WTC11 (cell line): ENCODE measurements at regions not wholly inside any gene's neighbourhood (a gene's known extent, or its start where the extent isn't known, plus 50 kb on each side); places are given as distances from the start of the nearest gene placed in this dataset.

Experiments
- ATAC-seq: fragments of 200-7000 bp; cut with Tn5 transposase; 2 replicates; pipeline ENCODE4 v1.10.0; 2021; ENCODE audit warnings: mild to moderate bottlenecking, moderate library complexity
- CTCF ChIA-PET: fragments of 300-600 bp; sonication (Branson Sonifier 250); formaldehyde crosslinking; loops from one replicate; lab custom pipeline; 2021; ENCODE audit warnings: antibody characterized with exemption; lab: Charles Lee
- POLR2A ChIA-PET: fragments of 350-600 bp; sonication (Branson Sonifier 250); formaldehyde crosslinking; loops from one replicate; lab custom pipeline; 2021; ENCODE audit warnings: antibody characterized with exemption; lab: Charles Lee
- DNase-seq: peaks from one replicate; pipeline ENCODE4 v3.0.0; 2021; ENCODE audit warnings: low spot score
- H3K27ac Mint-ChIP-seq: 2 replicates; pipeline ENCODE4 v1.8.0; 2021; ENCODE audit warnings: mixed read lengths
- H3K27me3 Mint-ChIP-seq: 2 replicates; pipeline ENCODE4 v1.8.0; 2021; ENCODE audit warnings: low read depth, mild to moderate bottlenecking, moderate library complexity, mixed read lengths
- H3K36me3 Mint-ChIP-seq: 2 replicates; pipeline ENCODE4 v1.8.0; 2021; ENCODE audit warnings: mixed read lengths
- H3K4me1 Mint-ChIP-seq: 2 replicates; pipeline ENCODE4 v1.8.0; 2022; ENCODE audit warnings: mixed read lengths
- H3K4me3 Mint-ChIP-seq: 2 replicates; pipeline ENCODE4 v1.8.0; 2021; ENCODE audit warnings: mild to moderate bottlenecking, moderate library complexity, mixed read lengths
- H3K9me3 Mint-ChIP-seq: 2 replicates; pipeline ENCODE4 v1.8.0; 2021; ENCODE audit warnings: mixed read lengths
- EMX1 ChIP-seq: fragments of 250-450 bp; sonication (Bioruptor Pico); IDR thresholded peaks from 2 replicates; pipeline ENCODE4 v1.8.0; 2021; ENCODE audit warnings: mild to moderate bottlenecking
- GABPB1 ChIP-seq: sonication (generic); formaldehyde crosslinking; IDR thresholded peaks from 2 replicates; pipeline ENCODE4 v1.8.1; 2023; ENCODE audit warnings: mild to moderate bottlenecking, missing genetic modification reagents
- GTF2I ChIP-seq: fragments of 250-450 bp; sonication (Bioruptor Pico); conservative IDR thresholded peaks from 2 replicates; pipeline ENCODE4 v1.4.0; 2021; ENCODE audit warnings: mild to moderate bottlenecking
- MYBL2 ChIP-seq: sonication (generic); formaldehyde crosslinking; IDR thresholded peaks from 2 replicates; pipeline ENCODE4 v1.8.1; 2023; ENCODE audit warnings: mild to moderate bottlenecking, moderate library complexity, missing genetic modification reagents
- OVOL2 ChIP-seq: fragments of 250-450 bp; sonication (Bioruptor Pico); IDR thresholded peaks from 2 replicates; pipeline ENCODE4 v1.9.0; 2021; ENCODE audit warnings: mild to moderate bottlenecking, borderline replicate concordance
- SMAD4 ChIP-seq: sonication (generic); formaldehyde crosslinking; IDR thresholded peaks from 2 replicates; pipeline ENCODE4 v1.8.0; 2022; ENCODE audit warnings: mild to moderate bottlenecking, missing genetic modification reagents
- SP1 ChIP-seq: sonication (generic); formaldehyde crosslinking; conservative IDR thresholded peaks from 2 replicates; pipeline ENCODE4 v1.8.1; 2022; ENCODE audit warnings: missing genetic modification reagents
- TEAD1 ChIP-seq: sonication (generic); formaldehyde crosslinking; IDR thresholded peaks from 2 replicates; pipeline ENCODE4 v1.8.0; 2022; ENCODE audit warnings: mild to moderate bottlenecking, missing genetic modification reagents
- TEAD4 ChIP-seq: sonication (generic); formaldehyde crosslinking; IDR thresholded peaks from 2 replicates; pipeline ENCODE4 v1.8.0; 2022; ENCODE audit warnings: mild to moderate bottlenecking, missing genetic modification reagents
- ZNF121 ChIP-seq: sonication (generic); formaldehyde crosslinking; IDR thresholded peaks from 2 replicates; pipeline ENCODE4 v1.8.0; 2023; ENCODE audit warnings: missing genetic modification reagents
- ZNF219 ChIP-seq: sonication (generic); formaldehyde crosslinking; IDR thresholded peaks from 2 replicates; pipeline ENCODE4 v1.8.0; 2023; ENCODE audit warnings: missing genetic modification reagents, mild to moderate bottlenecking, borderline replicate concordance
- ZNF416 ChIP-seq: fragments of 250-450 bp; sonication (Bioruptor Pico); IDR thresholded peaks from 2 replicates; pipeline ENCODE4 v1.9.0; 2021; ENCODE audit warnings: mild to moderate bottlenecking, inconsistent platforms
- TF ChIP-seq, protein P1 (sequence below): sonication (generic); formaldehyde crosslinking; IDR thresholded peaks from 2 replicates; pipeline ENCODE4 v1.8.0; 2022; ENCODE audit warnings: mild to moderate bottlenecking, missing genetic modification reagents
- TF ChIP-seq, protein P2 (sequence below): sonication (generic); formaldehyde crosslinking; IDR thresholded peaks from 2 replicates; pipeline ENCODE4 v1.8.1; 2023; ENCODE audit warnings: mild to moderate bottlenecking, missing genetic modification reagents, borderline replicate concordance
- TF ChIP-seq, protein P3 (sequence below): fragments of 250-450 bp; sonication (Bioruptor Pico); IDR thresholded peaks from 2 replicates; pipeline ENCODE4 v1.8.0; 2021; ENCODE audit warnings: mild to moderate bottlenecking
- TF ChIP-seq, protein P4 (sequence below): sonication (generic); formaldehyde crosslinking; IDR thresholded peaks from 2 replicates; pipeline ENCODE4 v1.8.0; 2022; ENCODE audit warnings: mild to moderate bottlenecking, missing genetic modification reagents
- TF ChIP-seq, protein P5 (sequence below): sonication (generic); formaldehyde crosslinking; IDR thresholded peaks from 2 replicates; pipeline ENCODE4 v1.8.1; 2023; ENCODE audit warnings: mild to moderate bottlenecking, missing genetic modification reagents, moderate library complexity
- TF ChIP-seq, protein P6 (sequence below): sonication (generic); formaldehyde crosslinking; IDR thresholded peaks from 2 replicates; pipeline ENCODE4 v1.8.0; 2023; ENCODE audit warnings: missing genetic modification reagents, mild to moderate bottlenecking, borderline replicate concordance
- TF ChIP-seq, protein P7 (sequence below): sonication (generic); formaldehyde crosslinking; IDR thresholded peaks from 2 replicates; pipeline ENCODE4 v1.8.1; 2022; ENCODE audit warnings: low read depth, missing genetic modification reagents, borderline replicate concordance

DNA sequence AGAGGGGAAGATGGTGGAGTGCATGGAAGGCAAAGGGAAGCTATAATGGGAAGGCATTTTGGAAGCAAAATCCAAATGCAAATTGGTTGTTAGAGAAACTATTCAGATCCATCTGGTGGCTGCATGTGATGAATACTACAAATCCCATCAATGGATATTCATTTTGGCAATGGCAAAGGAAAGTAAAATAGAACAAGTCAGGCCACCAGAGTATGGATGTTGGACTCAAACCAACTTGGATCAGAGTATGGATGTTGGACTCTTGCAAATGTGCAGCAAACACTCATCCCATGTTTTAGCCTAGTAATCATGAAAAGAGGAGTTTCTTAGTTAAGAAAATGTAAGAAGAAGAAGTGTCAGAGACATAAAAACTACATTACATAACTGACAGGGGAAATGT lies 289.6 kb upstream of the DAB1 start:
- H3K4me3 Mint-ChIP-seq: no peak overlapping the region
- no peaks in the 10 kb centered on the region for H3K27me3 Mint-ChIP-seq
- H3K9me3 Mint-ChIP-seq: no peaks in the 10 kb centered on the region
- ChIA-PET CTCF (no interaction called here), POLR2A (no interaction called here)
- no peaks in the 10 kb centered on the region for H3K36me3 Mint-ChIP-seq
- DNase-seq (no peak), ATAC-seq (no peak)
- H3K4me1 Mint-ChIP-seq: peaks cover 14% of the 10 kb centered on the region
- TF ChIP-seq, protein P1, sequence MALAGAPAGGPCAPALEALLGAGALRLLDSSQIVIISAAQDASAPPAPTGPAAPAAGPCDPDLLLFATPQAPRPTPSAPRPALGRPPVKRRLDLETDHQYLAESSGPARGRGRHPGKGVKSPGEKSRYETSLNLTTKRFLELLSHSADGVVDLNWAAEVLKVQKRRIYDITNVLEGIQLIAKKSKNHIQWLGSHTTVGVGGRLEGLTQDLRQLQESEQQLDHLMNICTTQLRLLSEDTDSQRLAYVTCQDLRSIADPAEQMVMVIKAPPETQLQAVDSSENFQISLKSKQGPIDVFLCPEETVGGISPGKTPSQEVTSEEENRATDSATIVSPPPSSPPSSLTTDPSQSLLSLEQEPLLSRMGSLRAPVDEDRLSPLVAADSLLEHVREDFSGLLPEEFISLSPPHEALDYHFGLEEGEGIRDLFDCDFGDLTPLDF: no peak
- TF ChIP-seq, protein P2, sequence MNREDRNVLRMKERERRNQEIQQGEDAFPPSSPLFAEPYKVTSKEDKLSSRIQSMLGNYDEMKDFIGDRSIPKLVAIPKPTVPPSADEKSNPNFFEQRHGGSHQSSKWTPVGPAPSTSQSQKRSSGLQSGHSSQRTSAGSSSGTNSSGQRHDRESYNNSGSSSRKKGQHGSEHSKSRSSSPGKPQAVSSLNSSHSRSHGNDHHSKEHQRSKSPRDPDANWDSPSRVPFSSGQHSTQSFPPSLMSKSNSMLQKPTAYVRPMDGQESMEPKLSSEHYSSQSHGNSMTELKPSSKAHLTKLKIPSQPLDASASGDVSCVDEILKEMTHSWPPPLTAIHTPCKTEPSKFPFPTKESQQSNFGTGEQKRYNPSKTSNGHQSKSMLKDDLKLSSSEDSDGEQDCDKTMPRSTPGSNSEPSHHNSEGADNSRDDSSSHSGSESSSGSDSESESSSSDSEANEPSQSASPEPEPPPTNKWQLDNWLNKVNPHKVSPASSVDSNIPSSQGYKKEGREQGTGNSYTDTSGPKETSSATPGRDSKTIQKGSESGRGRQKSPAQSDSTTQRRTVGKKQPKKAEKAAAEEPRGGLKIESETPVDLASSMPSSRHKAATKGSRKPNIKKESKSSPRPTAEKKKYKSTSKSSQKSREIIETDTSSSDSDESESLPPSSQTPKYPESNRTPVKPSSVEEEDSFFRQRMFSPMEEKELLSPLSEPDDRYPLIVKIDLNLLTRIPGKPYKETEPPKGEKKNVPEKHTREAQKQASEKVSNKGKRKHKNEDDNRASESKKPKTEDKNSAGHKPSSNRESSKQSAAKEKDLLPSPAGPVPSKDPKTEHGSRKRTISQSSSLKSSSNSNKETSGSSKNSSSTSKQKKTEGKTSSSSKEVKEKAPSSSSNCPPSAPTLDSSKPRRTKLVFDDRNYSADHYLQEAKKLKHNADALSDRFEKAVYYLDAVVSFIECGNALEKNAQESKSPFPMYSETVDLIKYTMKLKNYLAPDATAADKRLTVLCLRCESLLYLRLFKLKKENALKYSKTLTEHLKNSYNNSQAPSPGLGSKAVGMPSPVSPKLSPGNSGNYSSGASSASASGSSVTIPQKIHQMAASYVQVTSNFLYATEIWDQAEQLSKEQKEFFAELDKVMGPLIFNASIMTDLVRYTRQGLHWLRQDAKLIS (CRISPR knock-in tag): no peak
- no peak for TF ChIP-seq TEAD4 (CRISPR knock-in tag)
- no peak for TF ChIP-seq MYBL2
- TF ChIP-seq GABPB1: no peak
- TF ChIP-seq OVOL2 (CRISPR knock-in tag): no peak
- TF ChIP-seq SMAD4: no peak
- no peak overlapping the region for H3K27ac Mint-ChIP-seq

DNA sequence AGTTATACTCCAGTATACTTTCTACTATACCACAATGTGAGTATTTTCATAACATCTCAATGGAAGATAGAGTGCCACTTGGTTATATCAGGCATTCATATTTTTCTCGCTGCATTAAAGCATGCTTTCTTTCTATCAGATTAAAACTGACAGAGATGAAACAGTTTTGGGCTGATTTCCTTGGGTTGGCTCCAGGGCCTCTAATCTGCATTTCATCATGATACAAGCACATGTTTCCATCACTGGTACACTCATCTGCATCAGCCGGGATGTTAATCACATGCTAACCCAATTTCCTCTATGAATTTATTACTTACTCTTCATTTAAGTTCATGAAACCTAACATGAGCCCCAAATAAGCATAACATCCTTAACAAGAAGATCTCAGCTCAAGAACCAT lies 289.0 kb upstream of the DAB1 start:
- Mint-ChIP-seq H3K9me3 (no peaks in the 10 kb centered on the region), H3K36me3 (no peaks in the 10 kb centered on the region), H3K4me1 (peaks cover 14% of the 10 kb centered on the region), H3K27me3 (no peaks in the 10 kb centered on the region), H3K4me3 (no peak overlapping the region), H3K27ac (no peak overlapping the region)
- CTCF ChIA-PET: no interaction called here
- DNase-seq: no peak
- TF ChIP-seq, protein P3, sequence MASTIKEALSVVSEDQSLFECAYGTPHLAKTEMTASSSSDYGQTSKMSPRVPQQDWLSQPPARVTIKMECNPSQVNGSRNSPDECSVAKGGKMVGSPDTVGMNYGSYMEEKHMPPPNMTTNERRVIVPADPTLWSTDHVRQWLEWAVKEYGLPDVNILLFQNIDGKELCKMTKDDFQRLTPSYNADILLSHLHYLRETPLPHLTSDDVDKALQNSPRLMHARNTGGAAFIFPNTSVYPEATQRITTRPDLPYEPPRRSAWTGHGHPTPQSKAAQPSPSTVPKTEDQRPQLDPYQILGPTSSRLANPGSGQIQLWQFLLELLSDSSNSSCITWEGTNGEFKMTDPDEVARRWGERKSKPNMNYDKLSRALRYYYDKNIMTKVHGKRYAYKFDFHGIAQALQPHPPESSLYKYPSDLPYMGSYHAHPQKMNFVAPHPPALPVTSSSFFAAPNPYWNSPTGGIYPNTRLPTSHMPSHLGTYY (CRISPR knock-in tag): no peak
- TF ChIP-seq, protein P4, sequence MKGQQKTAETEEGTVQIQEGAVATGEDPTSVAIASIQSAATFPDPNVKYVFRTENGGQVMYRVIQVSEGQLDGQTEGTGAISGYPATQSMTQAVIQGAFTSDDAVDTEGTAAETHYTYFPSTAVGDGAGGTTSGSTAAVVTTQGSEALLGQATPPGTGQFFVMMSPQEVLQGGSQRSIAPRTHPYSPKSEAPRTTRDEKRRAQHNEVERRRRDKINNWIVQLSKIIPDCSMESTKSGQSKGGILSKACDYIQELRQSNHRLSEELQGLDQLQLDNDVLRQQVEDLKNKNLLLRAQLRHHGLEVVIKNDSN (CRISPR knock-in tag): no peak
- TF ChIP-seq EMX1 (no peak), SP1 (CRISPR knock-in tag) (no peak), GTF2I (no peak), ZNF416 (CRISPR knock-in tag) (no peak), OVOL2 (CRISPR knock-in tag) (no peak), ZNF219 (no peak), ZNF121 (CRISPR knock-in tag) (no peak), TEAD1 (CRISPR knock-in tag) (no peak)
- TF ChIP-seq, protein P5, sequence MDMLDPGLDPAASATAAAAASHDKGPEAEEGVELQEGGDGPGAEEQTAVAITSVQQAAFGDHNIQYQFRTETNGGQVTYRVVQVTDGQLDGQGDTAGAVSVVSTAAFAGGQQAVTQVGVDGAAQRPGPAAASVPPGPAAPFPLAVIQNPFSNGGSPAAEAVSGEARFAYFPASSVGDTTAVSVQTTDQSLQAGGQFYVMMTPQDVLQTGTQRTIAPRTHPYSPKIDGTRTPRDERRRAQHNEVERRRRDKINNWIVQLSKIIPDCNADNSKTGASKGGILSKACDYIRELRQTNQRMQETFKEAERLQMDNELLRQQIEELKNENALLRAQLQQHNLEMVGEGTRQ (CRISPR knock-in tag): no peak
- TF ChIP-seq, protein P6, sequence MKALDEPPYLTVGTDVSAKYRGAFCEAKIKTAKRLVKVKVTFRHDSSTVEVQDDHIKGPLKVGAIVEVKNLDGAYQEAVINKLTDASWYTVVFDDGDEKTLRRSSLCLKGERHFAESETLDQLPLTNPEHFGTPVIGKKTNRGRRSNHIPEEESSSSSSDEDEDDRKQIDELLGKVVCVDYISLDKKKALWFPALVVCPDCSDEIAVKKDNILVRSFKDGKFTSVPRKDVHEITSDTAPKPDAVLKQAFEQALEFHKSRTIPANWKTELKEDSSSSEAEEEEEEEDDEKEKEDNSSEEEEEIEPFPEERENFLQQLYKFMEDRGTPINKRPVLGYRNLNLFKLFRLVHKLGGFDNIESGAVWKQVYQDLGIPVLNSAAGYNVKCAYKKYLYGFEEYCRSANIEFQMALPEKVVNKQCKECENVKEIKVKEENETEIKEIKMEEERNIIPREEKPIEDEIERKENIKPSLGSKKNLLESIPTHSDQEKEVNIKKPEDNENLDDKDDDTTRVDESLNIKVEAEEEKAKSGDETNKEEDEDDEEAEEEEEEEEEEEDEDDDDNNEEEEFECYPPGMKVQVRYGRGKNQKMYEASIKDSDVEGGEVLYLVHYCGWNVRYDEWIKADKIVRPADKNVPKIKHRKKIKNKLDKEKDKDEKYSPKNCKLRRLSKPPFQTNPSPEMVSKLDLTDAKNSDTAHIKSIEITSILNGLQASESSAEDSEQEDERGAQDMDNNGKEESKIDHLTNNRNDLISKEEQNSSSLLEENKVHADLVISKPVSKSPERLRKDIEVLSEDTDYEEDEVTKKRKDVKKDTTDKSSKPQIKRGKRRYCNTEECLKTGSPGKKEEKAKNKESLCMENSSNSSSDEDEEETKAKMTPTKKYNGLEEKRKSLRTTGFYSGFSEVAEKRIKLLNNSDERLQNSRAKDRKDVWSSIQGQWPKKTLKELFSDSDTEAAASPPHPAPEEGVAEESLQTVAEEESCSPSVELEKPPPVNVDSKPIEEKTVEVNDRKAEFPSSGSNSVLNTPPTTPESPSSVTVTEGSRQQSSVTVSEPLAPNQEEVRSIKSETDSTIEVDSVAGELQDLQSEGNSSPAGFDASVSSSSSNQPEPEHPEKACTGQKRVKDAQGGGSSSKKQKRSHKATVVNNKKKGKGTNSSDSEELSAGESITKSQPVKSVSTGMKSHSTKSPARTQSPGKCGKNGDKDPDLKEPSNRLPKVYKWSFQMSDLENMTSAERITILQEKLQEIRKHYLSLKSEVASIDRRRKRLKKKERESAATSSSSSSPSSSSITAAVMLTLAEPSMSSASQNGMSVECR (CRISPR knock-in tag): no peak
- TF ChIP-seq, protein P7, sequence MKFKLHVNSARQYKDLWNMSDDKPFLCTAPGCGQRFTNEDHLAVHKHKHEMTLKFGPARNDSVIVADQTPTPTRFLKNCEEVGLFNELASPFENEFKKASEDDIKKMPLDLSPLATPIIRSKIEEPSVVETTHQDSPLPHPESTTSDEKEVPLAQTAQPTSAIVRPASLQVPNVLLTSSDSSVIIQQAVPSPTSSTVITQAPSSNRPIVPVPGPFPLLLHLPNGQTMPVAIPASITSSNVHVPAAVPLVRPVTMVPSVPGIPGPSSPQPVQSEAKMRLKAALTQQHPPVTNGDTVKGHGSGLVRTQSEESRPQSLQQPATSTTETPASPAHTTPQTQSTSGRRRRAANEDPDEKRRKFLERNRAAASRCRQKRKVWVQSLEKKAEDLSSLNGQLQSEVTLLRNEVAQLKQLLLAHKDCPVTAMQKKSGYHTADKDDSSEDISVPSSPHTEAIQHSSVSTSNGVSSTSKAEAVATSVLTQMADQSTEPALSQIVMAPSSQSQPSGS: no peak
- ATAC-seq: no peak
- POLR2A ChIA-PET: no interaction called here
